ENCODE measurements at regions not wholly inside any gene's neighbourhood (a gene's known extent, or its start where the extent isn't known, plus 50 kb on each side); places are given as distances from the start of the nearest gene placed in this dataset.
A peak's percentile ranks its signal among the peaks of the same experiment; 100 is the strongest.

GRCh38 chr6:163877877-163878639, 463.5 kb downstream of the QKI start:
- BruUV-seq (replicated peaks) = no TSS peak

GRCh38 chr6:163876391-163876790, 461.9 kb downstream of the QKI start:
- no peak overlapping the region for H3K4me3 Mint-ChIP-seq (ENCODE audit: unreplicated experiment)
- H3K27ac Mint-ChIP-seq (ENCODE audit: low read depth, unreplicated experiment) = no peak overlapping the region
- no peaks in the 10 kb centered on the region for H3K27me3 Mint-ChIP-seq (ENCODE audit: insufficient read depth, unreplicated experiment)
- no peaks in the 10 kb centered on the region for H3K9me3 Mint-ChIP-seq (ENCODE audit: unreplicated experiment)
- POLR2A ChIA-PET = no interaction called here
- CTCF ChIA-PET = interaction anchor here (0.6 to 0.7 kb wide), 2 partner anchors 53 to 94 kb away, joined by 3 read pairs; no protein-coding TSS in a partner anchor
- intact Hi-C loops (cut with micrococcal nuclease) = no loop called here
- no peak for DNase-seq (ENCODE audit: unreplicated experiment)
- no TSS peak for BruUV-seq (replicated peaks)
- no peak for TF ChIP-seq CTCF (IDR thresholded peaks at IDR 0.05; ENCODE audit: unreplicated experiment)
- H3K4me1 Mint-ChIP-seq (ENCODE audit: insufficient read depth, unreplicated experiment) = peaks cover 10% of the 10 kb centered on the region
- H3K36me3 Mint-ChIP-seq (ENCODE audit: insufficient read depth, unreplicated experiment) = no peaks in the 10 kb centered on the region

More at GRCh38 chr6:163877877-163878639, 463.5 kb downstream of the QKI start:
- Mint-ChIP-seq H3K27ac (ENCODE audit: low read depth, unreplicated experiment) (no peak overlapping the region), H3K4me1 (ENCODE audit: insufficient read depth, unreplicated experiment) (peaks cover 4% of the 10 kb centered on the region), H3K4me3 (ENCODE audit: unreplicated experiment) (no peak overlapping the region), H3K27me3 (ENCODE audit: insufficient read depth, unreplicated experiment) (no peaks in the 10 kb centered on the region), H3K36me3 (ENCODE audit: insufficient read depth, unreplicated experiment) (no peaks in the 10 kb centered on the region), H3K9me3 (ENCODE audit: unreplicated experiment) (no peaks in the 10 kb centered on the region)
- intact Hi-C loops (cut with micrococcal nuclease) = no loop called here
- no peak for TF ChIP-seq CTCF (IDR thresholded peaks at IDR 0.05; ENCODE audit: unreplicated experiment)
- ChIA-PET CTCF (interaction anchor here (0.7 kb wide), 1 partner anchor 1737 kb away, joined by 3 read pairs; no protein-coding TSS in a partner anchor), POLR2A (no interaction called here)
- no peak for DNase-seq (ENCODE audit: unreplicated experiment)

- no peaks in the 10 kb centered on the region for H3K9me3 Mint-ChIP-seq (ENCODE audit: unreplicated experiment)
- ChIA-PET CTCF (interaction anchor here (0.5 to 0.7 kb wide), 2 partner anchors 10 to 893 kb away, joined by 3 read pairs; no protein-coding TSS in a partner anchor), POLR2A (no interaction called here)
- TF ChIP-seq CTCF (IDR thresholded peaks at IDR 0.05; ENCODE audit: unreplicated experiment) = no peak
- H3K27me3 Mint-ChIP-seq (ENCODE audit: insufficient read depth, unreplicated experiment) = no peaks in the 10 kb centered on the region
- no peak for DNase-seq (ENCODE audit: unreplicated experiment)
- H3K4me3 Mint-ChIP-seq (ENCODE audit: unreplicated experiment) = no peak overlapping the region
- no peaks in the 10 kb centered on the region for H3K36me3 Mint-ChIP-seq (ENCODE audit: insufficient read depth, unreplicated experiment)
- H3K27ac Mint-ChIP-seq (ENCODE audit: low read depth, unreplicated experiment) = no peak overlapping the region
- peaks cover 10% of the 10 kb centered on the region for H3K4me1 Mint-ChIP-seq (ENCODE audit: insufficient read depth, unreplicated experiment)
- no TSS peak for BruUV-seq (replicated peaks)
- intact Hi-C loops (cut with micrococcal nuclease) = no loop called here
Observed at GRCh38 chr6:163874784-163875183, 460.3 kb downstream of the QKI start.

- Mint-ChIP-seq H3K27ac (ENCODE audit: low read depth, unreplicated experiment) (no peak overlapping the region), H3K4me3 (ENCODE audit: unreplicated experiment) (no peak overlapping the region), H3K4me1 (ENCODE audit: insufficient read depth, unreplicated experiment) (peaks cover 10% of the 10 kb centered on the region), H3K9me3 (ENCODE audit: unreplicated experiment) (no peaks in the 10 kb centered on the region), H3K27me3 (ENCODE audit: insufficient read depth, unreplicated experiment) (no peaks in the 10 kb centered on the region), H3K36me3 (ENCODE audit: insufficient read depth, unreplicated experiment) (no peaks in the 10 kb centered on the region)
- no TSS peak for BruUV-seq (replicated peaks)
- intact Hi-C loops (cut with micrococcal nuclease) = no loop called here
- TF ChIP-seq CTCF (IDR thresholded peaks at IDR 0.05; ENCODE audit: unreplicated experiment) = no peak
- peak; percentile 77 for DNase-seq (ENCODE audit: unreplicated experiment)
- CTCF ChIA-PET = interaction anchor here (0.7 kb wide), 1 partner anchor 319 kb away, joined by 3 read pairs; no protein-coding TSS in a partner anchor
- POLR2A ChIA-PET = no interaction called here
Observed at GRCh38 chr6:163872335-163872734, 457.8 kb downstream of the QKI start.
